GM19099 (cell line): ENCODE measurements at regions not wholly inside any gene's neighbourhood (a gene's known extent, or its start where the extent isn't known, plus 50 kb on each side); places are given as distances from the start of the nearest gene placed in this dataset.

Experiments
- POLR2A ChIP-seq: IDR thresholded peaks from 3 replicates; pipeline ENCODE4 v1.6.1; 2011; ENCODE audit warnings: low read depth; ENCODE audit not compliant: insufficient read length; ENCODE audit errors: extremely low read depth

DNA sequence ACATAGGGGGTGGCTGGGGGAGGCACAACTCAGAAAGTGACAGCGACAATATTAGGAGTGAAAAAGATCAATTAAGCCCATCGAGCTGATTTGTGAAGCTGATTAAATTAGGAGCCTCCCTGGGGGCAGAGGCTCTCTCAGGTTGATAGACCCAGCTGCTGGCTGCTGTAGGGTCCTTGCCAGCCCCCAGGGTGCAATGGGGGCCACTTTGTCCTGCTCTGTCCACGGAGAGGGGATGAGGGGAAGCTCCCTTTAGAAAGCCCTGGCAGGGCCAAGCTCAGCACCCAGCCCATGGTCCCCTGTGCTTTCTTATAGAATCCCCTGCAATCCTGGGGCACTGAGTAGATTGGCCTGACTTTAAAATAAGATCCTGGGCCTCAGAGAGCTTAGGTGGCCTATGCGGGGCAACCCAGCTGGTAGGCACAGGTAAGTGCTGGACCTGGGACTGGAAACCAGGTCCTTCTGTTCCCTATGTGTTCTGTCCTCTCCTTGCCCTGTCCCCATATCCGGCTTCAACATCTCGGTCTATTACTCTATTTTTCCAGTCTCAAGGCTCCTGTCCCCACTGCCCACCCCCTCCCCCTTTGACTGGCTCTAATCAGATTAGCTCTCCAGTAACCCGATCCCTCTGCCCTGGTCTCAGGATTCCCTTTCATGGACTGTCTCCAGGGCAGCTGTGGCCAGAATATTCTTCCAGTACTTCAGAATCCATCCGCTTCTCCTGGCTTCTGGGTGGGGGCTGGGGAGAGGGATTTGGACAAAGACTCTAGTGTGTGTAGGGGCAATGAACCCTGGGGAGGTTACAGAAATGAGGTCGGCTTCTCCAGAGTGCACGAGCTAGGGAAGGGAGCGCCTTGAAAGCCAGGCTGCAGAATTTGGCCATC, 259.6 kb downstream of the RPS24 start:
- no peak for TF ChIP-seq POLR2A

DNA sequence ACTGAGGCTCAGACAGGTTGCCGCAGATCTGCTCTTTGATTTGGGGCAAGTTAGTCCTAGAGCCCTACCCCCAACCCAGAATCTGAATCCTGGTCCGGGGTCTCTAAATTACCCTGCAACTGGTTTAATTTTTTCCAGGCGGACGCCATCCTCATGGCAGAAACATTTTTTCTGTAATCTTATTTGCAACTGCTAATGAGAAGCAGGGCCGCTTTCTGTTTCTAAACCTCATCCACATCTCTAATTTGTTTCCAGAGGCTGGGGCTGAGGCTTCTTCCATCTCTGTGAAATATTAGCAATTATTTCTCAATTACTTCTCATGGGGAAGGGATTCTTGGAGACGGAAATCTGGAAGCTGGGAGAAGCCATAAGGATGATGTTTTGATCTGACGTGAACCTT, 261.6 kb downstream of the RPS24 start:
- TF ChIP-seq POLR2A = no peak

DNA sequence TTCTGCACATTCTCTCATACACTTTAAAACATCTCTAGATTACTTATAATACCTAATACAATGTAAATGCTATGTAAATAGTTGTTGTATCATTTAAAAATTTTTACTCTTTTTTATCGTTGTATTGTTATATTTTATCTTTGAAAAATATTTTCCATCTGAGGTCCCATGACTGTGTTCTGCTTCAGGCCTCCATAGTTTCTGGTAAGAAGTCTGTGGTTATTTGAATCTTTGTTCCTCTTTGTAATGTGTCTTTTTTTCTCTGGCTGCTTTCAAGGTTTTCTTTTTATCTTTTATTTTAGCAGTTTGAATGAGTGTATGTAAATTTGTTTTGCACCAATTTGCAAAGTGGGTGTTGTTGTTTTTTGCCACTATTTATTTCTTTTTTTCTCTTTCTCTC, 263.1 kb downstream of the RPS24 start:
- TF ChIP-seq POLR2A = no peak

DNA sequence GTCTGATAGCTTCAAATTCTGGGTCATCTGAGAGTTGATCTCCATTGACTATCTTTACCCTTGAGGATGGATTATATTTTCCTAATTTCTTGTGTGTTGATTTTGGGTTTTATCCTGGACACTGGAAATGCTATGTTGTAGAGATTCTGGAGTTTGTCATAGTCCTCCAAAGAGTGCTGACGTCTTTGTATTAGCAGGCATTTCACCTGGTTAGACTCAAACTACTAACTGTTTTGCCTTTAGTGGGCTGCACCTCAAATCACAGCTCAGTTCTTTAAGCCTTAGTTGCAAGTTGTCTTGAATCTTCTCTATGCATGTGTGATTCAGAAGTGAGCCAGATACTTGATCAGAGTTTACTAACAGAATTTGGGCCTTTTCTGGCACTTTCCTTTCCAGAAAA, 264.3 kb downstream of the RPS24 start:
- TF ChIP-seq POLR2A = no peak

DNA sequence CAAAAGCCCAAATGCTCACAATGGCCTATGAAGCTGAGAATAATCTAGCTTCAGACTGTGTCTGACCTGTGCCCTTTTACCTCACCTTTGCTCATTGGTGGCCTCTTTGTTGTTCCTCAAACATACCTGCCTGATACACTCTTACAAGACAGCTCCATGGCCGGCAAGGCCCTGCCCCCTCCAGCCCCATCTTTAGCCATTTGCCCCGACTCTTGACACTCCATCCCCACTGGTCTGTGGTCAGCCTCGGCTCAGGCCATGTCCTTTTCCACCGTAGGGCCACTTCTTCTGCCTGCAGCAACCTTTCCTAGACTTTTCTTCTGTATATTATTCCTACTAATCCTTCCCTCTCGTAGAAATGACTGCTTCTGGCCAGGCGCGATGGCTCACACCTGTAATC, 265.2 kb downstream of the RPS24 start:
- TF ChIP-seq POLR2A = no peak

DNA sequence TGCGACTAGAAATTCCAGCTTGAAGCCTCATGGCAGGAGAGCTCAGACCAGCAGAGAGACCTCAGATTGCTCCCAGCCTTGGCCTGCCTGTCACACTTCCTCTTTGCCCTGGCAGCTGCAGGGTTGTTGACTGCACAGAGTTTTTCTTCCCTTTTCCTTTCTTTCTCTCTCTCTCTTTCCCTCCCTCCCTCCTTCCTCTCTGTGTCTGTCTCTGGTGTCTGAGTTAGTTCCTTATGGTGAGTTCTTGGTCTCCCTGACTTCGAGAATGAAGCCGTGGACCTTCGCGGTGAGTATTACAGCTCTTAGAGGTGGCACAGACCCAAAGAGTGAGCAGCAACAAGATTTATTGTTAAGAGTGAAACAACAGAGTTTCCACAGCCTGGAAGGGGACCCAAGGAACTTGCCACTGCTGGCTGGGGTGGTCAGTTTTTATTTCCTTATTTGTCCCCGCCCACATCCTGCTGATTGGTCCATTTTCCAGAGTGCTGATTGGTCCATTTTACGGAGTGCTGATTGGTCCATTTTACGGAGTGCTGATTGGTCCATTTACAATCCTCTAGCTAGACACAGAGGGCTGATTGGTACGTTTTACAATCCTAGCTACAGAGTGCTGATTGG, 266.3 kb downstream of the RPS24 start:
- TF ChIP-seq POLR2A = no peak

DNA sequence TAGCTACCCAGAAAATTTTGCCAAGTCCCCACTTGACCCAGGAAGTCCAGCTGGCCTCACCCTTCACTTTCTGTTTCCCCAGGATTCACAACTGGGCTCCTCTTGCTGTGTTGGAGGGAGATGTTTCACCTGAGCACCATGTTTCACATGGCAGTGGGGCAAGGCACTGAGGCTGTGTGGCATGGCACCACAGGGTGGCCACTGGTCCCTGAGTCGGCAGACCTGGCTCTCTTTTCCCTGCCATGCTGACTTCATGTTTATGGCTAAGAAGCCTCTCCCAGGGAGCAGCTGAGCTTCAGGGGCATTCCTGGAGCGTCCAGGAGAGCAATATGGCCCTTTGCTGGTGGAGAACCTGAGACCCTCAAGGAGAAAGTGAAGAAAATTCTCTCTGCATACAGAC, 266.9 kb downstream of the RPS24 start:
- TF ChIP-seq POLR2A = no peak

DNA sequence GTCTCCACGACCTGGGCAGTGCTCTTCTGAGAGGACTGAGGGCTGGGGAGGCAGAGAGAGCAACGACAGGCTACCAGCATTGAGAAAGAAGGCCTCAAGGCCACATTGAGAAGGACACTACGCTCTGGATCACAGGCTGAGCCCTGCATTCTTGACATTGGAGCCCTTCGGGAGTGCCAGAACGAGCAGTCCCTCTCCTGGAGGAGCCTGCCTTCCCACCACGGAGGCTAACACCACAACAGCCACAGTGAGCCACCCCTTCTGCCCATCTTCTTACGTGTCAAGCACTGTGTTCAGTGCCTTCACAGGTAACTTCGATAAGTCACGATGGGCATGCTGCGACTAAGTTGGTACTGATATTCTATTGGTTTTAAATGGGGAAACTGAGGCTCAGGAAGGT, 267.8 kb downstream of the RPS24 start:
- TF ChIP-seq POLR2A = no peak

DNA sequence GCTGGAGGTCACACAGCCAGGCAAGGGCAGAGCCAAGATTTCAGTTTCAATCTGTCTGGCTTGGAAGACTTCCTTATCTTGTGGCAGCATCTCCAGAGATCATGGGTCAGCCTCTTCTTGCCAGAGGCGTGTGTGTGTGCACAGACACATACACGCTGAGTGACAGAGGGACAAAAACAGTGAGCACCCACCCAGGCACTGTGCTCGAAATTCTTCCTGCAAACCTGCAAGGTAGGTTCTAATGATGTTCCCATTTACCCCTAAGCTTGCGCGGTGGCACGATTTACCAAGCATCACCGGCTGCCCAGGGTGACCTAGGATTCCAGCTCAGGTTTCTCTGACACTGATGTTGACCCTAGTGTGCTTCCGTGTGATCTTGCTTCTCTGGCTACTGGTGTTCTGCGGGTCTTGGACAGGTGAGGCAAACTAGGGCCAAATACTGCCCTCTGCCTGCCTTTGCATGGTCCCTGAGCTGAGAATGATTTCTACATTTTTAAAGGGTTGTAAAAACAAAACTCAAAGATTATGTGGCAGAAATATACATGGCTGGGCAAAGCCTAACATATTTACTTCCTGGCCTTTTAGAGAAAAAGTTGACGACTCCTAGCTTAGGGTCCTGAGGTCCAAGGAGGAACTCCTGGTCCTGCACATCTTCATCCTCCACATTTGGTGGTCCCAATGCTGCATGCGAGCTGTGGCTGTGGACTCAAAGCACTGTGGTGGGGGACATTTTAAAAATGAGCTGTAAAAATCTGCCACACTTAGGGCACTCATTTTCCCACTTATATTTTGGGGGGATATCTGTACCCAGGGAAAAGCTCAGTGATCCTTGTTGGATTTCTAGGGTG, 268.5 kb downstream of the RPS24 start:
- no peak for TF ChIP-seq POLR2A

DNA sequence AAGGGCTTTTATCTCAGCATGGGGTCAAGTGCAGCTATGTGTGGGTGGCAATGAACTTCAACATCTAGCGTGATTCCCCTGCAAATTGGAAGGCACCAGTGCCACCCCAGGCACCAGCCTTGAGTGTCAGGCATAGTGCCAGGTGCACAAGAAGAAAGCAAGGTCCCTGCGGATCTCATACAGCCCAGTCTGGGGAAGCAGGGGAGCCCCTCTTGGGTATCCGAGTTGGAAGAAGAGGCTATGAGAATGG, 269.0 kb downstream of the RPS24 start:
- TF ChIP-seq POLR2A = no peak

DNA sequence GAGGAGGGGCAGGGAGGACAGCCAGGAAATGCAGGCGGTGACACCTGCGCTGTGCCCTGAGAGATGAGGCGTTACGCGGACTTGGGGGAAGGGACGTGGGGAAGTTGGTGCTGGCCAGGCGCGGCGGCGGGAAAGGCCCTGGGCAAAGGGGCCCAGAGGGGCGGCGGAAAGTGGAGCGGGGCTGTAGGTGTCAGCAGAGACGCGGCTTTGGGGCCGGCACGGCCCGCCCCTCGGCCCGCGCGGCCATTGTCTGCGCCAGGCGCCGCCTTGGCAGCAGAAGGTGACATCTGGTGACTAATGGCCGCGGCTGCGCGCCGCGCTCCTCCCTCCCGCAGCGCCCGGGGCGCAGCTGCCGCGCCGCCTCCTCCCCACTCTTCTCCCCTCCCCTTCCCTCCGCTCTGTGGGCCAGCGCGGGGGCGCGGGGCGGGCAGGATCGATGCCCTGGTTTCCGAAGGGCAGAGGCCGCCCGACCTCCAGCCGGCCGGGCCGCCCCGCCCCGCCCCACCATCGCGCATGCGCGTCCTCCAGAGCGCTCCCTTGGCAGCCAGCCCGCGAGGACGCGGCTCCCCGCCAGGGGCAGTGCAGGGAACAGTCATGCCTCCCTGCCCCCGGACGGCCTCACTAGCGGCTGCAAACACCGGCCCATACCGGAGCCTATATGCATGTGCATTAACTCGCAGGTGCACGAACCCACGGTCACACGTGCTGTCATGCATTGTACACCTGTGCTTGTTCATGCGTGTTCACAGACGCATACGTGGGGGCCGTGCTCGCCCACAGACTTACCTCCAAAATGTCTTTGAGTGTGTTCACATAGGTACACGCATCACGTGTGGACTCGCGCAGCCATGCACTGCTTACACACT, 269.6 kb downstream of the RPS24 start:
- TF ChIP-seq POLR2A = peak; percentile 81

DNA sequence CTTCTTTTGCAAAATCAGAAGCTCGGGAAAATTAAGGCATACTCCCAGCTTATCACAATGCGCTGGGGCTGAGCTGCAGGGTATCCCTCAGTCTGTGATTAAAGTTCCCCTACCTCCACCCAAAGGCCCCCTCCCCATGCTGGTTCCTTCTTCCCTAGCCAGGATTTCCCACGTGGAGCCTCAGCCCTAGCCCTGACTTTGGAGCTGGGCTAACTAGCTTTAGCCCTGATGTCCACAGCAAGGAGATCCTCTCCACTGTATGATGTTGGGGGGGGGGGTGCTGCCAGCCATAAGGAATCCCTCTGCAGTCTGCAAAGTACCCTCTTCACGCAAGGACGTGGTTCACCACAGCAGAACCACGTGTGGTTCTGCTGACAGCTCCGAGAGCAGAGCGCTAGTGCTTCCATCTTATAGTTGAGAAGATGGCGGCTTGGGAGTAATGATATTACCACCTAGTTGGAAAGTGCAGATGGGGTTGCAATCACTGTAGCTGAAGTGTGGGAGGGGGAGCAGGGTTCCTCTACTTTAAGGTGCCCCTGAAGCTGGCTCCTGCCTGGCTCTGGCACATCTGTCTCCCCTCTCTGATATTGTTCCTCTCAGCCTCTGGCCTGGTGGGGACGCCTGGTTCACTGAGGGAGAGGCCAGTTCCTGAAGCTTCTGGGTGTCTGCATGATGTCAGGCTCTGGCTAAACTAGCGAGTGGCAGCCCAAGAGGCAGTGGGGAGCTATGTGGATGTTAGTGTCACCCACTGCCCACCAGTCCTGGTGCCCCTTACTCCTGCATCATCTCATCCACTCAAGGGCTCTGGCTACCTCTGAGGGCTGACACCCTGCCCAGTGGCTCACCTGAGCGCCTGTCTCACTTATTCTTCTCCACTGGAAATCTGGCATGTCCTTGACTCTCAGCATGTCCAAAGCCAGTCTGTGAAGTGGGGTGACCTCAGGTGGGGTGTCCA, 270.7 kb downstream of the RPS24 start:
- no peak for TF ChIP-seq POLR2A

DNA sequence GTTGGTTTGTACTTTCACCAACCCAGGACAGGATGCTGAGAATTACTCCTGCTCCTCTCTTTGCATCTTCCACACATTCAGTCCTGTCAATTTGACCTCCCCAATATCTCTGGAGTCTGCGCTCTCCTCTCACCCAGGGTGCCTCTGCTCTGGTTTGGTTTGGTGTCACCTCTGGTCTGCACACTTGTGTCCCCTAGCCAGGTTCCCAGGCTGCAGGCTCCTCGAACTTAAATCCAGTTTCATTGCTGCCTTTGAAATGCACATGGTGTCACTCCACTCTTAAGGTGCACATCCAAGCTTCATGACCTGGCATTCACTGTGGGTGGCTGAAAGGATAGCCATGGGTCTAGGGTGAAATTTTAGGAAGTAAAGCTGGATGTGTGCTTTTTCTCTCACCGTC, 271.6 kb downstream of the RPS24 start:
- no peak for TF ChIP-seq POLR2A

DNA sequence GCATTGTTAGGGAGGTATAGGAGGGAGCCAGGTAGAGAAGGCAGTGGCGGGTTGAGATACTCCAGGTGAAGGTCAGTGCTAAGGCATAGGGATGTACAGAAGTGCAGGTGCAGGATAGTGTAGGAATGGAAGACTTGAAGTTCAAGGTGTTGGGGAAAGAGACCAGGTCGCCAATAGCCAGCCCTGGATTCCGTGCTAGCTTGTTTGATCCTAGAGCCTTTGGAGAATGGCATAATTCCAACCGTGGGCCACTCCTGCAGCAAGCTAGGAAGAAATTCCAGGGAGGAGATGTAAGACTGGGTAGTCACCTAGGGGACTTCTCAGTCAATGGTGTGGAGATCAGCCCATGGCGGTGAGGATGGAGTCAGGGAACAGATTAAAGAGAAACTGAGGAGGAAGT, 272.7 kb downstream of the RPS24 start:
- no peak for TF ChIP-seq POLR2A
